Endothelial cell of umbilical vein (primary cell): ENCODE measurements at regions not wholly inside any gene's neighbourhood (a gene's known extent, or its start where the extent isn't known, plus 50 kb on each side); places are given as distances from the start of the nearest gene placed in this dataset.

Source experiments
- BruUV-seq: library from RNA; stranded (reverse); fragments of 400-500 nt; replicated peaks from 2 replicates; lab custom pipeline; 2021; lab: Mats Ljungman, UMichigan
- CTCF ChIA-PET: fragments of 300-600, 350-600 bp; sonication (Branson Sonifier 250); formaldehyde crosslinking; loops from one replicate; lab custom pipeline; 2021; ENCODE audit warnings: antibody characterized with exemption, inconsistent platforms; lab: Charles Lee
- POLR2A ChIA-PET: fragments of 300-600, 350-600 bp; sonication (Branson Sonifier 250); formaldehyde crosslinking; loops from one replicate; lab custom pipeline; 2021; ENCODE audit warnings: antibody characterized with exemption, inconsistent platforms; lab: Charles Lee
- DNase-seq: peaks from one replicate; pipeline ENCODE4 v3.0.0-alpha.2; 2011; ENCODE audit warnings: low read depth, low spot score
- FAIRE-seq: peaks from 2 replicates; lab custom pipeline; 2011; peaks lifted over from hg19 to GRCh38; lab: Jason Lieb, UNC
- H2AFZ ChIP-seq: 2 replicates; pipeline ENCODE4 v1.6.0; 2012; ENCODE audit warnings: low read depth, low read length, control low read depth, inconsistent platforms
- H3K27ac ChIP-seq: 2 replicates; pipeline ENCODE4 v1.5.1; 2011; ENCODE audit warnings: low read depth, mild to moderate bottlenecking, control low read depth, low read length, moderate library complexity; ENCODE audit not compliant: insufficient read depth
- H3K27me3 ChIP-seq, 2 experiments: 2 replicates each; pipeline versions ENCODE4 v1.6.0 to v1.6.1; 2011; ENCODE audit warnings: low read length in 2 of 2, mixed read lengths in 1 of 2; ENCODE audit not compliant: control insufficient read depth in 2 of 2, insufficient read depth in 2 of 2
- H3K36me3 ChIP-seq, 2 experiments: 2 replicates in 1 of 2; 3 replicates in 1 of 2; pipeline ENCODE4 v1.5.1; 2011; ENCODE audit warnings: low read length in 2 of 2, mild to moderate bottlenecking in 1 of 2, moderate library complexity in 1 of 2; ENCODE audit not compliant: control insufficient read depth in 2 of 2, insufficient read depth in 2 of 2; ENCODE audit errors: extremely low read depth in 1 of 2
- H3K4me1 ChIP-seq: 3 replicates; pipeline ENCODE4 v1.5.1; 2011; ENCODE audit warnings: mild to moderate bottlenecking, low read length; ENCODE audit not compliant: control insufficient read depth, insufficient read depth; ENCODE audit errors: extremely low read depth
- H3K4me2 ChIP-seq: 2 replicates; pipeline ENCODE4 v1.6.1; 2011; ENCODE audit warnings: low read length, control low read depth, mixed read lengths; ENCODE audit not compliant: insufficient read depth
- H3K4me3 ChIP-seq, 3 experiments: fragments of 200-600 bp in 1 of 3; sonication (generic), shearing (Covaris generic) in 1 of 3; replicated peaks in 1 of 3; 2 replicates each; pipeline ENCODE4 v1.5.1; 2011 to 2016; ENCODE audit warnings: control low read depth in 3 of 3, low read length in 3 of 3, mild to moderate bottlenecking in 2 of 3, inconsistent platforms in 1 of 3, low read depth in 1 of 3, moderate library complexity in 1 of 3; ENCODE audit not compliant: insufficient read depth in 1 of 3
- H3K79me2 ChIP-seq: 2 replicates; pipeline ENCODE4 v1.6.0; 2012; ENCODE audit warnings: low read length, inconsistent platforms; ENCODE audit not compliant: control insufficient read depth, insufficient read depth
- H3K9ac ChIP-seq: replicated peaks from 2 replicates; pipeline ENCODE3; 2011; ENCODE audit warnings: low read length, control low read depth; ENCODE audit not compliant: insufficient read depth; ENCODE audit errors: extremely low read depth
- H3K9me1 ChIP-seq: replicated peaks from 3 replicates; pipeline ENCODE4 v1.6.0; 2011; ENCODE audit warnings: mild to moderate bottlenecking, low read length; ENCODE audit not compliant: control insufficient read depth, insufficient read depth; ENCODE audit errors: extremely low read depth
- H3K9me3 ChIP-seq: replicated peaks from 2 replicates; pipeline ENCODE4 v1.5.1; 2012; ENCODE audit warnings: low read length, inconsistent platforms; ENCODE audit not compliant: control insufficient read depth, insufficient read depth
- H4K20me1 ChIP-seq: replicated peaks from 2 replicates; pipeline ENCODE3; 2011; ENCODE audit warnings: mild to moderate bottlenecking, low read length; ENCODE audit not compliant: control insufficient read depth, insufficient read depth; ENCODE audit errors: extremely low read depth
- CTCF ChIP-seq, 2 donors: IDR thresholded peaks; 1 replicate in 1 of 2; 2 replicates in 1 of 2; pipeline ENCODE4 v1.5.1; 2011; ENCODE audit warnings: low read length in 2 of 2, mild to moderate bottlenecking in 2 of 2, moderate library complexity in 2 of 2, control low read depth in 1 of 2, inconsistent platforms in 1 of 2, low read depth in 1 of 2; ENCODE audit not compliant: insufficient read depth in 1 of 2; ENCODE audit errors: extremely low read depth in 1 of 2
- EZH2 ChIP-seq: IDR thresholded peaks from 2 replicates; pipeline ENCODE4 v1.6.1; 2012; ENCODE audit warnings: borderline replicate concordance, low read depth, mild to moderate bottlenecking, moderate library complexity, low read length, inconsistent platforms; ENCODE audit not compliant: severe bottlenecking
- FOS ChIP-seq: IDR thresholded peaks from 2 replicates; pipeline ENCODE4 v1.6.1; 2011; ENCODE audit warnings: mild to moderate bottlenecking, low read length, moderate library complexity, borderline replicate concordance; ENCODE audit not compliant: insufficient read depth
- GATA2 ChIP-seq: IDR thresholded peaks from 2 replicates; pipeline ENCODE4 v1.7.0; 2011; ENCODE audit warnings: low read depth, mild to moderate bottlenecking, moderate library complexity, mixed read lengths, low read length; ENCODE audit not compliant: insufficient read length, insufficient read depth
- JUN ChIP-seq: IDR thresholded peaks from 2 replicates; pipeline ENCODE4 v1.6.1; 2011; ENCODE audit warnings: borderline replicate concordance, low read depth; ENCODE audit not compliant: insufficient read length, insufficient read depth
- MYC ChIP-seq: IDR thresholded peaks from one replicate; pipeline ENCODE4 v1.6.1; 2011; ENCODE audit warnings: mild to moderate bottlenecking, low read depth, low read length
- POLR2A ChIP-seq: IDR thresholded peaks from 2 replicates; pipeline ENCODE4 v1.6.1; 2012; ENCODE audit warnings: low read depth, mild to moderate bottlenecking, control low read depth, low read length
- POLR2AphosphoS5 ChIP-seq: IDR thresholded peaks from 2 replicates; pipeline ENCODE4 v1.6.1; 2012; ENCODE audit warnings: low read depth, mild to moderate bottlenecking, control low read depth, low read length, moderate library complexity; ENCODE audit not compliant: insufficient read depth
- dilution Hi-C: fragments of 300-500 bp; cut with MboI; formaldehyde crosslinking; loops from one replicate; pipeline ENCODE4 v1.15.0; 2019; ENCODE audit warnings: low sequenced_read_pairs; ENCODE audit not compliant: extremely low pct_ligation_motif_present
- intact Hi-C: fragments of 100-400 bp; cut with micrococcal nuclease; formaldehyde crosslinking; loops from one replicate; pipeline ENCODE4 v1.10.0; 2022
- TF ChIP-seq, protein P1 (sequence below): IDR thresholded peaks from 2 replicates; pipeline ENCODE4 v1.6.1; 2011; ENCODE audit not compliant: insufficient read depth, insufficient read length

- DNase-seq (no peak), FAIRE-seq (no peak)
- H3K9me1 ChIP-seq = no peaks in the 10 kb centered on the region
- intact Hi-C loops = no loop called here
- dilution Hi-C loops = no loop called here
- no peaks in the 10 kb centered on the region for H3K27me3 ChIP-seq
- H3K4me2 ChIP-seq = no peak overlapping the region
- POLR2A ChIA-PET = no interaction called here
- H2AFZ ChIP-seq = no peak overlapping the region
- TF ChIP-seq JUN (no peak), CTCF (IDR thresholded peaks at IDR 0.05; ENCODE audit: extremely low read depth in 1 of 2, insufficient read depth in 1 of 2, low read depth in 1 of 2, low read length in 2 of 2) (no peak), POLR2AphosphoS5 (no peak), EZH2 (no peak), POLR2A (no peak), MYC (no peak), GATA2 (no peak), FOS (no peak)
- TF ChIP-seq, protein P1, sequence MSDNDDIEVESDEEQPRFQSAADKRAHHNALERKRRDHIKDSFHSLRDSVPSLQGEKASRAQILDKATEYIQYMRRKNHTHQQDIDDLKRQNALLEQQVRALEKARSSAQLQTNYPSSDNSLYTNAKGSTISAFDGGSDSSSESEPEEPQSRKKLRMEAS = no peak
- H3K36me3 ChIP-seq = no peaks in the 10 kb centered on the region
- no peak overlapping the region for H3K4me3 ChIP-seq
- no peak overlapping the region for H3K27ac ChIP-seq
- no peaks in the 10 kb centered on the region for H3K9me3 ChIP-seq
- no peaks in the 10 kb centered on the region for H4K20me1 ChIP-seq
- CTCF ChIA-PET = no interaction called here
- BruUV-seq = no TSS peak
- H3K4me1 ChIP-seq = no peaks in the 10 kb centered on the region
- no peaks in the 10 kb centered on the region for H3K79me2 ChIP-seq
- H3K9ac ChIP-seq = no peak overlapping the region
These were observed 70.5 kb upstream of the GCSH start for GRCh38 chr16:81166417-81167300.
